BE2C (cell line): ENCODE measurements at regions not wholly inside any gene's neighbourhood (a gene's known extent, or its start where the extent isn't known, plus 50 kb on each side); places are given as distances from the start of the nearest gene placed in this dataset.

Experiments
- DNase-seq: peaks from one replicate; pipeline ENCODE4 v3.0.0-alpha.2; 2020
- H3K27me3 ChIP-seq: fragments of 250-450 bp; sonication (Bioruptor Pico); 2 replicates; pipeline ENCODE4 v1.5.1; 2020; ENCODE audit warnings: mild to moderate bottlenecking
- H3K36me3 ChIP-seq: fragments of 250-450 bp; sonication (Bioruptor Pico); 2 replicates; pipeline ENCODE4 v1.5.1; 2020; ENCODE audit warnings: mild to moderate bottlenecking
- H3K4me1 ChIP-seq: fragments of 250-450 bp; sonication (Bioruptor Pico); 2 replicates; pipeline ENCODE4 v1.5.1; 2020
- H3K4me3 ChIP-seq: 2 replicates; pipeline ENCODE4 v1.5.1; 2011; ENCODE audit warnings: low read depth, low read length
- H3K9me3 ChIP-seq: fragments of 250-450 bp; sonication (Bioruptor Pico); 2 replicates; pipeline ENCODE4 v1.5.1; 2020
- CTCF ChIP-seq: IDR thresholded peaks from 2 replicates; pipeline ENCODE4 v1.5.1; 2012; ENCODE audit warnings: mild to moderate bottlenecking, low read depth, low read length

DNA sequence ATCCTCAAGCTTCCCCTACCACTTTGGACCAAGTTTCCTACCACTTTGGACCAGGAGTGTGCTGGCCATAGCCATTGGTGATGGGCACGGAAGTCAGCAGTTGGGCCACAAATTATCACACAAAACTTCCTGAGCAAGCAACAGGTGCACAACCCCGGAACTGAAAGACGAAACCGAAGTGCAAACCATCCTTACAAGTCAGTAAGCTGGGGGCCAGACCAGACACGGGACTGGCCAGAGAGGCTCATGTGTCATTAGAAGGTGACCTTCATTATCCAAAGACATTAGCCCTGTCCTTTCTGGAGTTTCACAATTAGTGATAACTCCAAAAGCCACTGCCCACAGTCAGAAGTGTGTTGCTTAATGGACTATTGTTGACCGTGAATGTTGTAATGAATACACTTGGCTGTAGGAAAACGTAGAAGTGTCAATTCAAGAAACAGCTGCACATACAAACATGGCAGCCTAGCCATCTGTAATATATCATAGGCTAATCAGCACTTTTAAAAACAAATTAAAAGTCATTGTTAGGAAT lies 244.1 kb upstream of the IRS2 start:
- H3K4me3 ChIP-seq, result no peak overlapping the region
- no peaks in the 10 kb centered on the region for H3K27me3 ChIP-seq
- H3K36me3 ChIP-seq, result no peaks in the 10 kb centered on the region
- TF ChIP-seq CTCF, result no peak
- no peaks in the 10 kb centered on the region for H3K9me3 ChIP-seq
- H3K4me1 ChIP-seq, result no peaks in the 10 kb centered on the region
- DNase-seq, result no peak

- no peak for DNase-seq
- no peaks in the 10 kb centered on the region for H3K9me3 ChIP-seq
These were observed 242.6 kb upstream of the IRS2 start for GRCh38 chr13:110028838-110029621.

GRCh38 chr13:110028311-110028710 lies 241.9 kb upstream of the IRS2 start:
- no peaks in the 10 kb centered on the region for H3K4me1 ChIP-seq
- H3K4me3 ChIP-seq, result no peak overlapping the region
- no peaks in the 10 kb centered on the region for H3K36me3 ChIP-seq
- no peak for DNase-seq
- H3K27me3 ChIP-seq, result no peaks in the 10 kb centered on the region; the same call in 1 of the 2 replicates
- H3K9me3 ChIP-seq, result no peaks in the 10 kb centered on the region
- TF ChIP-seq CTCF, result no peak

More at GRCh38 chr13:110028838-110029621, 242.6 kb upstream of the IRS2 start:
- H3K27me3 ChIP-seq, result no peaks in the 10 kb centered on the region; the same call in 1 of the 2 replicates
- H3K36me3 ChIP-seq, result no peaks in the 10 kb centered on the region
- H3K4me1 ChIP-seq, result no peaks in the 10 kb centered on the region
- no peak overlapping the region for H3K4me3 ChIP-seq
- no peak for TF ChIP-seq CTCF

GRCh38 chr13:110027470-110028240 lies 241.3 kb upstream of the IRS2 start:
- Histone ChIP-seq H3K9me3 (no peaks in the 10 kb centered on the region), H3K36me3 (no peaks in the 10 kb centered on the region), H3K4me1 (no peaks in the 10 kb centered on the region), H3K4me3 (no peak overlapping the region), H3K27me3 (no peaks in the 10 kb centered on the region; the same call in none of the 2 replicates)
- DNase-seq, result no peak
- no peak for TF ChIP-seq CTCF

- Histone ChIP-seq H3K27me3 (peaks cover 3% of the 10 kb centered on the region), H3K36me3 (no peaks in the 10 kb centered on the region), H3K9me3 (no peaks in the 10 kb centered on the region), H3K4me1 (no peaks in the 10 kb centered on the region), H3K4me3 (no peak overlapping the region)
- TF ChIP-seq CTCF, result no peak
- no peak for DNase-seq
These were observed 238.2 kb upstream of the IRS2 start for GRCh38 chr13:110024645-110024980.
